ENCODE measurements at regions not wholly inside any gene's neighbourhood (a gene's known extent, or its start where the extent isn't known, plus 50 kb on each side); places are given as distances from the start of the nearest gene placed in this dataset.
A peak's percentile ranks its signal among the peaks of the same experiment; 100 is the strongest.
"Not testable (repeated sequence)": the region's sequence is repeated elsewhere in the genome, so short reads cannot be mapped to it uniquely, and the experiment has no call there.

DNA sequence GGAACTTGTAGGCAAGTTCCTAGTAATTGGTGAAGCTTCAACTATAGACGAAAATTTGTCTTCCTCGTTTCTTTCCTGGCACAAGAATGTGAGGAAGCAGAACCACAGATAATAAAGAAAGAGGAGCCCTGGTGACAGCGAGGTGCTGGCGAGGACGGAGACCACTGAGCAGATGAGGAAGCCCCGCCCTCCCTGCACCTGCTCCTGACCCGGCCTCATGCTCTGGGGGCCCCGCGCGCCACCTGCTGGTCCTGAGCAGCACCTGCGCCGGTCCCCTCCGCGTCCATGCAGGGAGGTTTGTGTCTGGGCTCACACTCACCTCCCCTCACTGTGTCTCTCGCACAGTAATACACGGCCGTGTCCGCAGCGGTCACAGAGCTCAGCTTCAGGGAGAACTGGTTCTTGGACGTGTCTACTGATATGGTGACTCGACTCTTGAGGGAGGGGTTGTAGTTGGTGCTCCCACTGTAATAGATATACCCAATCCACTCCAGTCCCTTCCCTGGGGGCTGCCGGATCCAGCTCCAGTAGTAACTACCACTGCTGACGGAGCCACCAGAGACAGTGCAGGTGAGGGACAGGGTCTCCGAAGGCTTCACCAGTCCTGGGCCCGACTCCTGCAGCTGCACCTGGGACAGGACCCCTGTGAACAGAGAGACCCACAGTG is 1112.5 kb downstream of the TMEM121 start:
- TF ChIP-seq, protein P1, sequence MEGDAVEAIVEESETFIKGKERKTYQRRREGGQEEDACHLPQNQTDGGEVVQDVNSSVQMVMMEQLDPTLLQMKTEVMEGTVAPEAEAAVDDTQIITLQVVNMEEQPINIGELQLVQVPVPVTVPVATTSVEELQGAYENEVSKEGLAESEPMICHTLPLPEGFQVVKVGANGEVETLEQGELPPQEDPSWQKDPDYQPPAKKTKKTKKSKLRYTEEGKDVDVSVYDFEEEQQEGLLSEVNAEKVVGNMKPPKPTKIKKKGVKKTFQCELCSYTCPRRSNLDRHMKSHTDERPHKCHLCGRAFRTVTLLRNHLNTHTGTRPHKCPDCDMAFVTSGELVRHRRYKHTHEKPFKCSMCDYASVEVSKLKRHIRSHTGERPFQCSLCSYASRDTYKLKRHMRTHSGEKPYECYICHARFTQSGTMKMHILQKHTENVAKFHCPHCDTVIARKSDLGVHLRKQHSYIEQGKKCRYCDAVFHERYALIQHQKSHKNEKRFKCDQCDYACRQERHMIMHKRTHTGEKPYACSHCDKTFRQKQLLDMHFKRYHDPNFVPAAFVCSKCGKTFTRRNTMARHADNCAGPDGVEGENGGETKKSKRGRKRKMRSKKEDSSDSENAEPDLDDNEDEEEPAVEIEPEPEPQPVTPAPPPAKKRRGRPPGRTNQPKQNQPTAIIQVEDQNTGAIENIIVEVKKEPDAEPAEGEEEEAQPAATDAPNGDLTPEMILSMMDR (IDR thresholded peaks at IDR 0.05; ENCODE audit: extremely low read depth, missing control alignments) = peak; percentile 57
- peak; percentile 29 for DNase-seq (ENCODE audit: low spot score)

DNA sequence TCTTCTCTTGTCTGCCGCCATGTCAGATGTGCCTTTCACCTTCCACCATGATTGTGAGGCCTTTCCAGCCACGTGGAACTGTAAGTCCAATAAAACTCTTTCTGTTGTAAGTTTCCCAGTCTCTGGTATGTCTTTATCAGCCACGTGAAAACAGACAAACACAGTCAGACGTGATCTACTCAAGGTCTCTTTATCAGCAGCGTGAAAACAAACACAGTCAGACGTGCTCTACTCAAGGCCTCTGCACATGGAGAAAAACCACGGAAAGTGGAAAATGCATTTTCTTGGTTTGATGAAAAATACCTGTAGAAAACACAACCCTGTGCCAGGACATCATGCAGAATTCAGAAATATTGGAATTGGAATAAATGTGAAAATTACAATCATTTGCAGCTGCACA is 1115.7 kb downstream of the TMEM121 start:
- TF ChIP-seq, protein P1 (IDR thresholded peaks at IDR 0.05; ENCODE audit: extremely low read depth, missing control alignments) = no peak
- DNase-seq (ENCODE audit: low spot score) = no peak

- DNase-seq (ENCODE audit: low spot score) = not testable (repeated sequence)
Measured at GRCh38 chr14:106642971-106643370, 1116.6 kb downstream of the TMEM121 start.

DNA sequence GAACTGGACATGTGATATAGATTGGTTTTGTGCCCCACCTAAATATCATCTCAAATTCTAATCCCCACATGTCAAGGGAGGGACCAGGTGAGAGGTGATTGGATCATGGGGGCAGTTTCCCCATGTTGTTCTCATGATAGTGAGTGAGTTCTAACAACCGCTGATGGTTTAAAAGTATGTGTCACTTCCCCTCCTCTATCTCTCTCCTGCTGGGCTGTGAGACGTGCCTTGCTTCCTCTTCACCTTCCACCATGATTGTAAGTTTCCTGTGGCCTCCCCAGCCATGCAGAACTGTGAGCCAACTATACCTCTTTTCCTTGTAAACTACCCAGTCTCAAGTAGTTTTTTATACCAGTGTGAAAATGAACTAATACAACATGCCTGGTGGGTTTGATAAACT is 1122.5 kb downstream of the TMEM121 start:
- DNase-seq (ENCODE audit: low spot score) = not testable (repeated sequence)

DNA sequence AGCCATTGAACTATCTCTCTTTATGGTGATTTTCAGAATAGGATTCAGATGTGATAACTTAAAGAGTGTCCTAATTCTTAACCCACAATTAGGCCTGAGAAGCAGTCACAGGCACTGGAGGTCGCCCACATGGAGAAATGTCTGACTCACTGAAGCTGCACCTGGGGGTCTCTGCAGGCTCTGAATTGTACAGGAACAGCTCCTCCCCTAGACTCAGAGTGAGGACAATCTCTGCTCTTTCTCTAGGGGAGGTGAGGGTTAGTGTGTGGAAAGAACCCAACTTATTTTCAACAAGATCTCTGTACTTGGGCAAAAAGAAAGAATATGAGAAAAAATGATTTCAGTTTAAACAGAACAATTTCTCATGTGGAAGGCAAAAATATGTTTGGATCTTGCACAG is 1124.6 kb downstream of the TMEM121 start:
- DNase-seq (ENCODE audit: low spot score) = no peak
- TF ChIP-seq, protein P1 (IDR thresholded peaks at IDR 0.05; ENCODE audit: extremely low read depth, missing control alignments) = no peak

DNA sequence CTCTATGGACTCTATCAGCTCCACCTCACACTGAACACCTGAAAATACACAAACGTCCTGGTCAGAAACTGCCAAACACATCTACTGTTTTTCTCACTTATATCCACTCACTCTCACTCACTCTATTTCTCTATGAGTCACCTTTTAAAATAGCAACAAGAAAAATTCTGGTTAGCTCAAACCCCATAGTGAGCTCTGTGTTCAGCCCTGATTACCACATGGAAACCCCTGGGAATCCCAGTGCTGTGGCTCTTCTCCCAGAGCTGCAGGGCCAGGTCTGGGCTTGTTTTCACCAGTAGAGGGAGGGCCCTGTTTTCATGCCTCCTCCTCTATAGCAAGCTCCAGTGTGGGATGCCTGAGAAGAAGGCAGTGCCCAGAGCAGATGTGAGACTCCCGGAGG is 1126.1 kb downstream of the TMEM121 start:
- TF ChIP-seq, protein P1 (IDR thresholded peaks at IDR 0.05; ENCODE audit: extremely low read depth, missing control alignments) = peak; percentile 10
- peak; percentile 24 for DNase-seq (ENCODE audit: low spot score)

GRCh38 chr14:106657460-106657859 is 1131.1 kb downstream of the TMEM121 start:
- TF ChIP-seq, protein P1 (IDR thresholded peaks at IDR 0.05; ENCODE audit: extremely low read depth, missing control alignments) = peak; percentile 91
- DNase-seq (ENCODE audit: low spot score) = peak; percentile 17

DNA sequence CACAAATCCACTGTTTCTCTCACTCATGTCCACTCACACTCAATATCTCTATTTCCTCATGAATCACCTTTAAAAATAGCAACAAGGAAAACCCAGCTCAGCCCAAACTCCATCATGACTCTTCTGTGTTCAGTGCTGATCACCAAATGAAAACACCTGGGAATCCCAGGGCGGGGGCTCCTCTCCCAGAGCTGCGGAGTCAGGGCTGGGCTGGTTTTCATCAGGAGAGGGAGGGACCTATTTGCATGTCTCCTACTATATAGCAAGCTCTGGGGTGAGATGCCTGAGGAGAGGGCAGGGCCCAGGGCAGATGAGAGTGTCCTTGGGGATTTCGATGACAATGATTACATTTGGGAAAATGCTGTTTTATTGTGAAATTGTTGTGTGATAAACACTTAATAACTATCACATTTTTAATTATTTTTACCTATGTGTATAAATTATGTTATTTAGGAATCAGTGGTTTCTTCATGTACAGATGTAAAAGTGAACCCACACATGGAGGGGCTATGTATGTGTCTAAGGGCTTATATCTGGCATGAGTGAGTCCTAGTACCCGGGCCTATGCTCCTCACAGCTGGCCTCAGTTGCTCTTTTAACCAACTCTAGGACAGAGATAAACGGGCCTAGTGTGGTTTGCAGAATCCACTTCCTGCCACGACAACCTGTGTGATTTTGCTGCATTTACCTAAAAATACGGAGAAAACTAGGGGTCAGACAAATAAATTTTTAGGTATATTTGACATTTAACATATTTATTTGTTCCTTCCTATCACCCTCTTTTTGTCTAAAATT is 1131.9 kb downstream of the TMEM121 start:
- DNase-seq (ENCODE audit: low spot score) = not testable (repeated sequence)

GRCh38 chr14:106661561-106661960 is 1135.2 kb downstream of the TMEM121 start:
- TF ChIP-seq, protein P1 (IDR thresholded peaks at IDR 0.05; ENCODE audit: extremely low read depth, missing control alignments) = peak; percentile 30
- peak; percentile 22 for DNase-seq (ENCODE audit: low spot score)

Measured in GM20000 (cell line).